Caco-2 (cell line): ENCODE measurements at regions not wholly inside any gene's neighbourhood (a gene's known extent, or its start where the extent isn't known, plus 50 kb on each side); places are given as distances from the start of the nearest gene placed in this dataset.

Source experiments
- BruUV-seq: library from RNA; stranded (reverse); fragments of 400-500 nt; replicated peaks from 2 replicates; lab custom pipeline; 2021; lab: Mats Ljungman, UMichigan
- CTCF ChIA-PET: fragments of 300-600 bp; sonication (Branson Sonifier 250); formaldehyde crosslinking; loops from one replicate; lab custom pipeline; 2022; ENCODE audit warnings: antibody characterized with exemption; lab: Charles Lee
- POLR2A ChIA-PET: fragments of 300-600 bp; sonication (Branson Sonifier 250); formaldehyde crosslinking; loops from one replicate; lab custom pipeline; 2022; ENCODE audit warnings: antibody characterized with exemption; lab: Charles Lee
- DNase-seq, 2 experiments: peaks; one replicate each; pipeline versions ENCODE4 v3.0.0 to v3.0.0-alpha.2; 2020 to 2022
- H3K27me3 ChIP-seq: replicated peaks from 2 replicates; pipeline ENCODE4 v1.6.0; 2011; ENCODE audit warnings: low read length; ENCODE audit not compliant: control insufficient read depth, insufficient read depth
- H3K36me3 ChIP-seq: 2 replicates; pipeline ENCODE4 v1.5.1; 2011; ENCODE audit warnings: low read length; ENCODE audit not compliant: control insufficient read depth, insufficient read depth
- H3K4me1 ChIP-seq: fragments of 250-450 bp; sonication (Bioruptor Pico); 2 replicates; pipeline ENCODE4 v1.5.1; 2020; ENCODE audit warnings: mild to moderate bottlenecking
- H3K4me3 ChIP-seq: 2 replicates; pipeline ENCODE4 v1.5.1; 2011; ENCODE audit warnings: low read depth, mild to moderate bottlenecking, control low read depth, low read length
- H3K9me3 ChIP-seq: fragments of 250-450 bp; sonication (Bioruptor Pico); 2 replicates; pipeline ENCODE4 v1.5.1; 2020; ENCODE audit warnings: mild to moderate bottlenecking, moderate library complexity
- H3K27ac Mint-ChIP-seq: one replicate; pipeline ENCODE4 v1.8.0; 2022; ENCODE audit warnings: mixed read lengths; ENCODE audit not compliant: unreplicated experiment
- H3K27me3 Mint-ChIP-seq: one replicate; pipeline ENCODE4 v1.8.0; 2022; ENCODE audit warnings: mixed read lengths; ENCODE audit not compliant: insufficient read depth, unreplicated experiment
- H3K36me3 Mint-ChIP-seq: one replicate; pipeline ENCODE4 v1.8.0; 2022; ENCODE audit warnings: mild to moderate bottlenecking, mixed read lengths; ENCODE audit not compliant: insufficient read depth, unreplicated experiment
- H3K4me1 Mint-ChIP-seq: one replicate; pipeline ENCODE4 v1.8.0; 2022; ENCODE audit warnings: low read depth, mixed read lengths; ENCODE audit not compliant: unreplicated experiment
- H3K4me3 Mint-ChIP-seq: one replicate; pipeline ENCODE4 v1.8.0; 2022; ENCODE audit warnings: mild to moderate bottlenecking, moderate library complexity, mixed read lengths; ENCODE audit not compliant: unreplicated experiment
- H3K9me3 Mint-ChIP-seq: one replicate; pipeline ENCODE4 v1.8.0; 2022; ENCODE audit warnings: mixed read lengths; ENCODE audit not compliant: unreplicated experiment
- intact Hi-C: fragments of 100-400 bp; cut with micrococcal nuclease; formaldehyde crosslinking; loops from one replicate; pipeline ENCODE4 v1.10.0; 2022; ENCODE audit not compliant: unreplicated experiment
- TF ChIP-seq, protein P1 (sequence below), 2 experiments: fragments of 200-600 bp in 1 of 2; IDR thresholded peaks; 1 replicate in 1 of 2; 2 replicates in 1 of 2; pipeline versions ENCODE4 v1.5.1 to v1.8.0; 2011 to 2022; ENCODE audit warnings: antibody characterized with exemption in 1 of 2, control low read depth in 1 of 2, inconsistent platforms in 1 of 2, low read depth in 1 of 2, low read length in 1 of 2, mild to moderate bottlenecking in 1 of 2, moderate library complexity in 1 of 2; ENCODE audit not compliant: insufficient read depth in 1 of 2, severe bottlenecking in 1 of 2, unreplicated experiment in 1 of 2

DNA sequence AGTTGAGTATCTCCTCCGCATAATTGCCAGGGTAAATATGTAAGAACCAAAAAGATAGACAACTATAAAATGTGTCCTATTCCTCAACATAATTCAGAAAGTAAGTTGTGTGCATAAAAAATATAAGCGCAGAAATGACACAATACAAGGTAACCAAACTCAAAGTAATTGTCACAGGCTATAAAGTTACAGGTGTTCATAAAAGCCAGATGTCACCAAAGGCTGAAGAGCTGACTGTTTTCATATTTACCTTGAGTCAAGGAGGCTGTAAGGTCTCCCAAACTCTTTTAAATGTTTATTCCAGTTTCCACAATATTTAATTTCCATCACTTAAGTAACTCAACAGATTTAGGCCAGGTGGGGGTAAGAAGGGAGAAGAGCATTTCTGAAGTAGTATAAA, 192.2 kb upstream of the MARCKS start:
- H3K4me1 Mint-ChIP-seq: no peaks in the 10 kb centered on the region

DNA sequence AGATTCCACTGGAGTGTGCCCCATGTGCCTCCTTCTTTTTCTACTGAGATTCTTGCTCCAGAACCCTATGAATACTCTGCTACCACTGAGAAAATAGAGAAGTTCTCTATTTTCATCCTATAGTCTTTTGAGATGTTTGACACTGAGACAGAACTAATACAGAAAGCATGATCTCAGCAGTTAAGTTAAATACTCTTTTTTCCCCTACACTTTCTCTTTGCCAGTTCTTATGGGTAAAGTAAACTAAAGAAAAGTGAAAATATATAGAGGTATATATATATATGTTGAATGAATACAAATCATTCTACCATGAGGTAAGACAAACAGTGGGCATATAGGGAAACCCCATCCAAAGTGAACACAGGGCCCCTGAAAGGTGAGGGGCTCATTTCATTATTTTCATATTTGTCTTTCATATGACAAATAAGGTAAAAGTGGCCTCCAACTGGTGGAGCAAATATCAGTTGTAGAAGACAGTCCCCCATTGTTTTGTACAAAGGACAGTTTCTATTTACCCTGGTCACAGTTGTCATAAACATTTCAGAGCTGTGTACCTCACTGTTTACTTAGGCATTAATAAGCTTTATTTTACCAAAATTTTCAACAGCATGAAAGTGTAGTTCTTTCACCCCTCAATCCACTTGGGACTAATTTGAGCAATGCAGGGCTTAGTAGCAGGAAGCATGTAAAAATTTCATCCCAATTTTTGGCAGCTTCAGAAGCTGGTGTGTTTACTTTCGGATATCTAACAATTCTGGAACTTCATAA, 188.3 kb upstream of the MARCKS start:
- peaks cover 11% of the 10 kb centered on the region for H3K4me1 ChIP-seq
- BruUV-seq: no TSS peak
- no peaks in the 10 kb centered on the region for H3K9me3 Mint-ChIP-seq
- no peak overlapping the region for H3K27ac Mint-ChIP-seq
- no peaks in the 10 kb centered on the region for H3K36me3 Mint-ChIP-seq
- no peak overlapping the region for H3K4me3 Mint-ChIP-seq
- H3K4me3 ChIP-seq: no peak overlapping the region
- ChIA-PET POLR2A (no interaction called here), CTCF (interaction anchor here (0.5 to 0.8 kb wide), 3 partner anchors 15 to 191 kb away, joined by 3 to 9 read pairs (median 4); no protein-coding TSS in a partner anchor)
- no peaks in the 10 kb centered on the region for H3K27me3 ChIP-seq
- H3K9me3 ChIP-seq: no peaks in the 10 kb centered on the region
- no peaks in the 10 kb centered on the region for H3K36me3 ChIP-seq
- TF ChIP-seq, protein P1, sequence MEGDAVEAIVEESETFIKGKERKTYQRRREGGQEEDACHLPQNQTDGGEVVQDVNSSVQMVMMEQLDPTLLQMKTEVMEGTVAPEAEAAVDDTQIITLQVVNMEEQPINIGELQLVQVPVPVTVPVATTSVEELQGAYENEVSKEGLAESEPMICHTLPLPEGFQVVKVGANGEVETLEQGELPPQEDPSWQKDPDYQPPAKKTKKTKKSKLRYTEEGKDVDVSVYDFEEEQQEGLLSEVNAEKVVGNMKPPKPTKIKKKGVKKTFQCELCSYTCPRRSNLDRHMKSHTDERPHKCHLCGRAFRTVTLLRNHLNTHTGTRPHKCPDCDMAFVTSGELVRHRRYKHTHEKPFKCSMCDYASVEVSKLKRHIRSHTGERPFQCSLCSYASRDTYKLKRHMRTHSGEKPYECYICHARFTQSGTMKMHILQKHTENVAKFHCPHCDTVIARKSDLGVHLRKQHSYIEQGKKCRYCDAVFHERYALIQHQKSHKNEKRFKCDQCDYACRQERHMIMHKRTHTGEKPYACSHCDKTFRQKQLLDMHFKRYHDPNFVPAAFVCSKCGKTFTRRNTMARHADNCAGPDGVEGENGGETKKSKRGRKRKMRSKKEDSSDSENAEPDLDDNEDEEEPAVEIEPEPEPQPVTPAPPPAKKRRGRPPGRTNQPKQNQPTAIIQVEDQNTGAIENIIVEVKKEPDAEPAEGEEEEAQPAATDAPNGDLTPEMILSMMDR (IDR thresholded peaks at IDR 0.05; ENCODE audit: insufficient read depth in 1 of 2, low read depth in 1 of 2, low read length in 1 of 2, severe bottlenecking in 1 of 2, unreplicated experiment in 1 of 2): no peak
- intact Hi-C loops: loop anchor here (1.0 kb wide), 1 partner anchor 24 kb away; no protein-coding TSS in a partner anchor
- H3K4me1 Mint-ChIP-seq: peaks cover 9% of the 10 kb centered on the region
- DNase-seq: no peak
- H3K27me3 Mint-ChIP-seq: no peaks in the 10 kb centered on the region

More for the DNA sequence above, 192.2 kb upstream of the MARCKS start:
- ChIA-PET POLR2A (no interaction called here), CTCF (no interaction called here)
- Mint-ChIP-seq H3K27ac (no peak overlapping the region), H3K4me3 (no peak overlapping the region), H3K9me3 (no peaks in the 10 kb centered on the region), H3K36me3 (no peaks in the 10 kb centered on the region), H3K27me3 (no peaks in the 10 kb centered on the region)
- Histone ChIP-seq H3K9me3 (no peaks in the 10 kb centered on the region), H3K27me3 (no peaks in the 10 kb centered on the region), H3K4me3 (no peak overlapping the region), H3K4me1 (peaks cover 24% of the 10 kb centered on the region), H3K36me3 (no peaks in the 10 kb centered on the region)
- TF ChIP-seq, protein P1 (IDR thresholded peaks at IDR 0.05; ENCODE audit: insufficient read depth in 1 of 2, low read depth in 1 of 2, low read length in 1 of 2, severe bottlenecking in 1 of 2, unreplicated experiment in 1 of 2): no peak
- BruUV-seq: no TSS peak
- intact Hi-C loops: no loop called here
- no peak for DNase-seq

DNA sequence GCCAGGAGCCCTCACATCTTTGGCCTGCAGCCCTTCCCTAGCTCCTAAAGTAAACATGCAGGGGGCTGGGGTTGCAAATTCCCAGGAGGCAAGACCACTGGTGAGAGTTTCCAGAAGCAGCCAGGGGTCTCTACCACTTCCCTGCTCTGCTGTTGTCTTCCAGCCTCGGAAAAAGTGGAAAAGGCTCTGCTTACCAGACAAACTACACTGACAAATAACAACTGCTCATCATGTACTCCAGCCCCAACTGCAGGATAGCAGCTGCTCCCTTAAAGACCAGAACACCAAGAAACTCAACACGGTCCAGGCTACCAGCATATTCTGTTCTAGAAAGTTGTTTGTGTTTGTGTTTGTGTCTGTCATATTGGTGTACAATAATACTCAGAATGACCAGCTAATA, 187.5 kb upstream of the MARCKS start:
- Histone ChIP-seq H3K36me3 (no peaks in the 10 kb centered on the region), H3K9me3 (no peaks in the 10 kb centered on the region), H3K27me3 (no peaks in the 10 kb centered on the region), H3K4me3 (no peak overlapping the region), H3K4me1 (peaks cover 11% of the 10 kb centered on the region)
- H3K4me1 Mint-ChIP-seq: peaks cover 9% of the 10 kb centered on the region
- H3K9me3 Mint-ChIP-seq: no peaks in the 10 kb centered on the region
- POLR2A ChIA-PET: no interaction called here
- no peak for DNase-seq
- TF ChIP-seq, protein P1 (IDR thresholded peaks at IDR 0.05; ENCODE audit: insufficient read depth in 1 of 2, low read depth in 1 of 2, low read length in 1 of 2, severe bottlenecking in 1 of 2, unreplicated experiment in 1 of 2): no peak
- H3K4me3 Mint-ChIP-seq: no peak overlapping the region
- intact Hi-C loops: loop anchor here (1.0 kb wide), 1 partner anchor 24 kb away; no protein-coding TSS in a partner anchor
- no TSS peak for BruUV-seq
- CTCF ChIA-PET: interaction anchor here (0.5 to 0.8 kb wide), 3 partner anchors 14 to 190 kb away, joined by 3 to 9 read pairs (median 4); no protein-coding TSS in a partner anchor
- H3K27me3 Mint-ChIP-seq: no peaks in the 10 kb centered on the region
- no peak overlapping the region for H3K27ac Mint-ChIP-seq
- H3K36me3 Mint-ChIP-seq: no peaks in the 10 kb centered on the region
